ENCODE measurements at regions not wholly inside any gene's neighbourhood (a gene's known extent, or its start where the extent isn't known, plus 50 kb on each side); places are given as distances from the start of the nearest gene placed in this dataset.

DNA sequence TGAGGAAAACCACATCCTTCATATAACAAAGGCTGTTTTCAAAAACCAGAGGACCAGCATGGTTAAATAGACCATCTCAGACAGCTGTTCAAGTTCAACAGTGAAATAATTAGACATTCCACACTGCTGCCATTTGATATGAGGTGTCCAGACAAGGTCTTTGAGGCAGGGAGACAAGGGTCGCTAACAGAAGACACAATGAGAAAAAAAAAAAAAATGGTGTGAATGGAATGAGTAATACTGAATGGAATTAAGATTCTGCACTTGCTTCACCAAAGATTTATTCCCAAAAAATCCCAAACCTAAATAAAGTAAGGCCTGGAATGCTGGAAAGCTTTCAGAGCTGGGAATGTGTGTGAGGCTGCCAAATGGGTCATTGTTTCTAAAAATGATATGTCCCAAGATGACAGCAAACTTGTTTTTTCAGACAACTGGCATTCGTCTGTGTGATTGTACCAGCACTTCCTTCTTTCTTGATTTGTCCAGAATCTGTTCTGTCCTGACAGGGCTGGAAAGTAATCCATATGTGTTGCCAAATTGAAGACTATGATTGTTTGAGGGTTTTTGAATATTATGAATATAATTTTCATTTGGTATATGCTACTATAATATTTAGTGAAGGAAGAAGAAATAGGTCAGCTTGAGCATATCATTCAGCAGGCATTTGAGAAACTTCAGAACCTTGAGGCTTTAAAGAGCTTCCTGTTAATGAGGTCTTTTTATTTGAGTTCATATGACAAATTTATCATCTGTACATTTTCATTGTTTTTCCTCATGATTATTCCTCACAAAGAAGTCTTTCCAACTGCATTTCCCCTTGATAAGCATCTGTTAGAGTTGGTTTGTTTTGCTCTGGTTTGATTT, 85.2 kb upstream of the ITGA4 start:
- Histone ChIP-seq H3K9me3 (ENCODE audit: control insufficient read depth, insufficient read depth, low read length) (no peaks in the 10 kb centered on the region), H3K27ac (ENCODE audit: low read depth, low read length) (no peak overlapping the region), H3K4me3 (ENCODE audit: low read depth, low read length) (no peak overlapping the region), H3K27me3 (ENCODE audit: control insufficient read depth, insufficient read depth, low read length) (no peaks in the 10 kb centered on the region)
- CTCF ChIA-PET, result interaction anchor here (1.3 to 2.6 kb wide), 3 partner anchors 25 to 267 kb away, joined by 3 to 9 read pairs (median 3); partner anchors contain the start of gene ITGA4
- POLR2A ChIA-PET, result interaction anchor here (0.7 kb wide), 1 partner anchor 17 kb away, joined by 3 read pairs; no protein-coding TSS in a partner anchor
- TF ChIP-seq, protein P1, sequence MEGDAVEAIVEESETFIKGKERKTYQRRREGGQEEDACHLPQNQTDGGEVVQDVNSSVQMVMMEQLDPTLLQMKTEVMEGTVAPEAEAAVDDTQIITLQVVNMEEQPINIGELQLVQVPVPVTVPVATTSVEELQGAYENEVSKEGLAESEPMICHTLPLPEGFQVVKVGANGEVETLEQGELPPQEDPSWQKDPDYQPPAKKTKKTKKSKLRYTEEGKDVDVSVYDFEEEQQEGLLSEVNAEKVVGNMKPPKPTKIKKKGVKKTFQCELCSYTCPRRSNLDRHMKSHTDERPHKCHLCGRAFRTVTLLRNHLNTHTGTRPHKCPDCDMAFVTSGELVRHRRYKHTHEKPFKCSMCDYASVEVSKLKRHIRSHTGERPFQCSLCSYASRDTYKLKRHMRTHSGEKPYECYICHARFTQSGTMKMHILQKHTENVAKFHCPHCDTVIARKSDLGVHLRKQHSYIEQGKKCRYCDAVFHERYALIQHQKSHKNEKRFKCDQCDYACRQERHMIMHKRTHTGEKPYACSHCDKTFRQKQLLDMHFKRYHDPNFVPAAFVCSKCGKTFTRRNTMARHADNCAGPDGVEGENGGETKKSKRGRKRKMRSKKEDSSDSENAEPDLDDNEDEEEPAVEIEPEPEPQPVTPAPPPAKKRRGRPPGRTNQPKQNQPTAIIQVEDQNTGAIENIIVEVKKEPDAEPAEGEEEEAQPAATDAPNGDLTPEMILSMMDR (IDR thresholded peaks at IDR 0.05; ENCODE audit: low read depth, low read length), result no peak
- no peak for DNase-seq (ENCODE audit: low read depth, low spot score)

DNA sequence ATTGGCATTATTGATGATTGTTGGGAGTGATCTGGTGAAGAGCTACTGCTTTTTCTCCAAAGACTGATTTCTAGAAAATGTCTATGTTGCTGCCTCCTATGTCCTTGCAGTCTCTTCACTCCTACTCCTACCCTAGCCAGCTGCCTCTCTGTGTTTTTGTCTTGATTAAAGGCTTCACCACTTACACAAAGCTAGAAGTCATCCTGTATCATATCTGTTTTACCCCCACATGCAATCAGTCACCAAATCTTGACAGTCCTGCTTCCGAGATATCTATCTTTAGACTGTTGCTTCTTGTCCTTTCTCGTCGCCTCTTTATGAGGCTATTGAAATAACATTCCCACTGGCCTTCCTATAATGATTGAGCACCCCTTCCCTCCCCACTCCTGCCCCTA, 84.5 kb upstream of the ITGA4 start:
- DNase-seq (ENCODE audit: low read depth, low spot score), result no peak
- Histone ChIP-seq H3K4me3 (ENCODE audit: low read depth, low read length) (no peak overlapping the region), H3K27me3 (ENCODE audit: control insufficient read depth, insufficient read depth, low read length) (no peaks in the 10 kb centered on the region), H3K27ac (ENCODE audit: low read depth, low read length) (no peak overlapping the region), H3K9me3 (ENCODE audit: control insufficient read depth, insufficient read depth, low read length) (no peaks in the 10 kb centered on the region)
- CTCF ChIA-PET, result interaction anchor here (1.3 to 2.6 kb wide), 3 partner anchors 24 to 268 kb away, joined by 3 to 9 read pairs (median 3); partner anchors contain the start of gene ITGA4
- TF ChIP-seq, protein P1 (IDR thresholded peaks at IDR 0.05; ENCODE audit: low read depth, low read length), result no peak
- POLR2A ChIA-PET, result no interaction called here

DNA sequence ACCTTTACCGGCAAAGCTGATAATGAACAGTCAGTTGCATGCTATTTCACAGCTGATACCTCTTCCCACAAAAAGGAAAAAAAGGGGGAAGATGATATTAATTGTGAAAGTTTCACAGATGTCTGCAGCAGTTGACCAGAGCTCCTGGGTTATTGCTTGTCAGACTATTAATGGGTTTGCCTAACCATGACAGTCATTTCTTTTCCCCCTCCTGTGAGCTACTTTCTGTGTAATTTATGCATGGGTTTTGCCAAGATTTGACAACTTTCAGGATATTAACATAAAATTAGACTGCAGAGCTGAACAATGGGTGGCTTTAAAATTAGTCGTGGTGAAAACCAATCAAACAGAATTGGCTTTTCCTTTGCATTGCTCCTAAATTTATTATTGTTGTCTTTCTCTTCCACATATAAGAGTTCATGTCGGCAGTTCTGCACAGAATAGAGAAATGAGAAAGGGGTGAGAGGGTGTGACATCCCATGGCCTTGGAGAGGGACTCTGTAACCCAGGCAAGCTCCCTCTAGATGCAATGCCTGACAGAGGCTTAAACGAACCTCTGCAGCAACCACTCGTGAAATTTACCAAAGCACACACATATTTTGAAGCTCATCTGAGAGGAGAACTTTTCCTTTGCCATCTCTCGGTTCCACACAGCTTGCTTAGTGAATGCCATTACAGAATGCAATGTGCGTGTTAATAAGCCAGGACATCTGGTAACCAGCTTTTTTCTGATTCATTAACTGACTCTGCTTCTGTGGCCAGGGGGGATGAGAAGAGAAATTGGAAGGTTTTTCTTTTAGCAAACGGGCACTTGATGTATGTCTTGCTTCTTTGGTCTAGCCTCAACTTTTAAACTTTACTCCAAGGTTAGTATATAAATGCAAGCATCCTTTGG, 82.2 kb upstream of the ITGA4 start:
- Histone ChIP-seq H3K4me3 (ENCODE audit: low read depth, low read length) (no peak overlapping the region), H3K9me3 (ENCODE audit: control insufficient read depth, insufficient read depth, low read length) (no peaks in the 10 kb centered on the region), H3K27me3 (ENCODE audit: control insufficient read depth, insufficient read depth, low read length) (no peaks in the 10 kb centered on the region), H3K27ac (ENCODE audit: low read depth, low read length) (no peak overlapping the region)
- CTCF ChIA-PET, result no interaction called here
- DNase-seq (ENCODE audit: low read depth, low spot score), result no peak
- POLR2A ChIA-PET, result no interaction called here
- TF ChIP-seq, protein P1 (IDR thresholded peaks at IDR 0.05; ENCODE audit: low read depth, low read length), result no peak

DNA sequence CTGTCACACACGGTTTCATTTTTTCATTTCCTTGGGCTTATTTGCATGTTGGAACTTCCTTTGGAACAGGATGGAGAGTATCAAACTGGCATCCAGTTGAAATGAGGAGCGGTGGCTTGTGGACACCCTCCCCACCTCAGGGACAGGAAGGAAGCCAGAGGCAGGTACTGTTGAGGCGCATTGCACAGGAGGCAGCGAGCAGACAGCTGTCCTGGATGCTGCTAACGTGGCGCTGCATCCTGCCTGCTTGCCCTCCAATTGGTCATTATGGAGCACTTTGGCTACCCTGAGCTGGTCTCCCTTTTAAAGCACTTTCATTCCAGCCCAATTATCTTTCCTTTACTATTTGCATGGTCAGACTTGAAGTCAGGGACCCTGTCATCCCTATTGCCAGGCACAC, 80.7 kb upstream of the ITGA4 start:
- Histone ChIP-seq H3K4me3 (ENCODE audit: low read depth, low read length) (no peak overlapping the region), H3K9me3 (ENCODE audit: control insufficient read depth, insufficient read depth, low read length) (no peaks in the 10 kb centered on the region), H3K27ac (ENCODE audit: low read depth, low read length) (no peak overlapping the region), H3K27me3 (ENCODE audit: control insufficient read depth, insufficient read depth, low read length) (no peaks in the 10 kb centered on the region)
- ChIA-PET POLR2A (no interaction called here), CTCF (no interaction called here)
- TF ChIP-seq, protein P1 (IDR thresholded peaks at IDR 0.05; ENCODE audit: low read depth, low read length), result no peak
- DNase-seq (ENCODE audit: low read depth, low spot score), result no peak
